NCI-H128 (cell line): ENCODE measurements at regions not wholly inside any gene's neighbourhood (a gene's known extent, or its start where the extent isn't known, plus 50 kb on each side); places are given as distances from the start of the nearest gene placed in this dataset.
"Not testable (repeated sequence)": the region's sequence is repeated elsewhere in the genome, so short reads cannot be mapped to it uniquely, and the experiment has no call there.

Experiments used
- DNase-seq: peaks from one replicate; lab custom pipeline; 2025; ENCODE audit not compliant: unreplicated experiment; lab: John Stamatoyannopoulos, UW

- no peak for DNase-seq
Measured at GRCh38 chr10:4639960-4640359, 186.0 kb upstream of the AKR1E2 start.

DNA sequence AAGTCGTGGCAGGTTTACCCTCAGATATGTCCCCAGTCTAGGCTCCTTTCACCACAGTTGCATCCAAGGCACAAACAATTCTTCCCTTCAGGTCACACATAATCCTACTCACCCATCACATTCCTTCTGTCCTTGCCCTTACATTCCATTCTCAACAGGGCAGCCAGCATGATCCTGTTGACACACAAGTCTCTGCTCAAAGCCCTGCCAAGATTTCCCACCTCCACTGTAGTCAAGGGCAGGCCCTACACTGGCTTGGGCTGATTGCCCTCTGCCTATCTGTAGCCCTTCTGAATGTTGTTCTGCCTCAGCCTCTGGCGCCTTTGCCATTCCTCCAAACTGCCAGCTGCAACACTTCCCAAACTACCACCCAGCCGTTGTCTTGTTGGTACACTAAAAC is 187.9 kb upstream of the AKR1E2 start:
- DNase-seq: no peak

DNA sequence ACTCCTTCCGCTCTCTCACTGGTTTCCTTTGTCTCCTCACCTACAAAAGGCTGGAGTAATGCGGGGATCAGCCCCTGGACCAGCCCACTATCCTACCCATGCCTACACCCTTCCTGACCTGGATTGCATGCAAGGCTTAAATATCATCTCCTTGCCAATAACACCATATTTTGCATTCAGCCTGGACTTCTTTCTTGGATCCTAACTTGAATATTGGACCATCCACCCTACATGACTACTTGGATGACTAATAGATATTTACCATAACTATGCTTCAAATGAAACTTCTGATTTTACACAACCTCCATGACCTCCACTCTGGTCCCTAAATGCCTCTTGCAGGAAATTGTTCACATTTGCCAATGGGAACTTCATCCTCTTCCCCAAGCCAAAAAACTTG is 188.3 kb upstream of the AKR1E2 start:
- no peak for DNase-seq

GRCh38 chr10:4635883-4636282 is 190.1 kb upstream of the AKR1E2 start:
- DNase-seq: no peak

GRCh38 chr10:4635388-4635787 is 190.6 kb upstream of the AKR1E2 start:
- DNase-seq: no peak

GRCh38 chr10:4633776-4634175 is 192.2 kb upstream of the AKR1E2 start:
- DNase-seq: no peak

GRCh38 chr10:4633186-4633585 is 192.8 kb upstream of the AKR1E2 start:
- no peak for DNase-seq

DNA sequence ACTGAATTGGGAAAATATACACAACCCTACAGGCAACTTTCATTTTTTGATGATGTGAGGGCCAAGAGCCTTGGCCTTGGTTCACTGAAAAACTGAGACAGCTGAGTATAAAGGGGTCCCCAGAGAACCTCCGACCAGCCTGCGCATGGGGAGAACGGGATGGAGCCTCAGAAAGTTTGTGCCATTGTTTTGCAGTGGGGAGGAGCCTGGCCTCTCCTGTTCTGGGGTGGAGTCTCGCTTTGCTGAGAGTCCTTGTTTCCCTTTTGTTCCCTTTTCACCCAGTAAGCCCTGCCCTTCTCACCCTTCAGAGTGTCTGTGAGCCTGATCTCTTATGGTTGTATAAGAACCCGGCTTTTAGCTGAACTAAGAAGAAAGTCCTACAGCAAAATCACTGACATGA is 193.2 kb upstream of the AKR1E2 start:
- DNase-seq: no peak

GRCh38 chr10:4626919-4627318 is 199.1 kb upstream of the AKR1E2 start:
- DNase-seq: no peak

DNA sequence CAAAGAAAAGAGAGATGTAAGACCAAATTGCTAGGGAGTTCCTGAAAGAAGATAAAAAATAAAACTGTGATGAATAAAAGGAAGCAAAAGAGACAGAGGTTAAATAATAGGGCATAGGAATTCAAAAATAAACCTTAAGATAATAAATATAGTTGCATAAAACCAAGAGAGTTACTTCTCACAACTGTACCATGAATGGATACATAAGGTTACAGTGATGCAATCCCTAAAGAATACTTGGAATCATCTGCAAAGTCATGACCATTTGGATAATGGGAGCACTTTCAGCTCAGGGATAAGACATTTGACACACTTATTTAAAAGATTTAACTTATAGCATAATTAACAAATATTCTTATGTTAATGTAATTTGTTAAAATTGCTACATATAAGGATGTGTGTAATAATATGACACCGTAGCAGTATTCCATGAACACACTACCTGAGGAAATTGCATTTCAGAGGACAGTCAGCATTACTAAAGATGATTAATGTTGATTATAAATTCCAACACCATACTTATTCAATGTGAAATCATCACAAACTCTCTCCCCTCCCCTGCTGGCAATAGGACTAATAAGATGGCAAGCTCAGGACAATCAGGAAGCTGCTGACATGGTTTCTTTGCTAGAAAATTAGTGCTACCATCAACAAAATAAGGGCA is 202.1 kb upstream of the AKR1E2 start:
- DNase-seq: no peak

DNA sequence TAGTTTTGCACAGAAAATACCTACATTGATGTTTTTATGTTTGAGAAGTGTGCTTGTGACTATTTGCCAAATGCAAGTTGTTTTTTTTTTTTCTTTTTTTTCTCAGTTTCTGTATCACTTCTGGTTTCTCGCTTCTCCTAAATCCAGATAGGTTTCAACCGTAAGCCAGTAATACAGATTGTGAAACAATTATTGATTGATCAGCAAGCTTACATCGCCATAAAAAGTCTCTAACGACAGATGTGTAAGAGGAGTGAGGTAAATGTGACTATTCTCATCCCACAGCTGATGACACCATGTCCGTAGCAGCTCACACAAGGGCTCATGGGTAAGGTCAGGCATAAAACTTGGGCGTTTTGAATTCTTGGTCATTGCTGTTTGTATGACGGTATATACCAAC is 202.8 kb upstream of the AKR1E2 start:
- no peak for DNase-seq

GRCh38 chr10:4622384-4622783 is 203.6 kb upstream of the AKR1E2 start:
- no peak for DNase-seq

- DNase-seq: no peak
Measured at GRCh38 chr10:4617589-4617988, 208.4 kb upstream of the AKR1E2 start.

- DNase-seq: no peak
Measured at GRCh38 chr10:4615042-4615441, 211.0 kb upstream of the AKR1E2 start.

DNA sequence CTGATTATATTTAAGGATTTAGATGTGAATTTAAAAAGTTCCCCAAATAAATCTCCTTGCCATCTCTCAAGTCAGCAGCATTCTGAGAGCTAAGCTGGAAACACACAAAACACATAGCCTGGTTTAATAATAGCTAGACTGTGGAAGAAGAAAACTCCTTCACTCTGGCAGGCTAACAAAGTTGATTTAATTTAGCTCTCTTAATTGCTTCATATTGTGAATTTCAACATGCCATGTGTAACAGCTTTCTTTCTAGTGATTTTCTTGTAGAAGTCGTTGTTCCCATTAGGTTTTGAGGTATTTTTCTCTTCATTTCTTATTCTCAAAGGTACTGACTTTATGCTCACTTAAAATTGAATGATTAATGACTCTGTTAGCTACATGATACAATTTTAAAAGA is 216.8 kb upstream of the AKR1E2 start:
- no peak for DNase-seq

DNA sequence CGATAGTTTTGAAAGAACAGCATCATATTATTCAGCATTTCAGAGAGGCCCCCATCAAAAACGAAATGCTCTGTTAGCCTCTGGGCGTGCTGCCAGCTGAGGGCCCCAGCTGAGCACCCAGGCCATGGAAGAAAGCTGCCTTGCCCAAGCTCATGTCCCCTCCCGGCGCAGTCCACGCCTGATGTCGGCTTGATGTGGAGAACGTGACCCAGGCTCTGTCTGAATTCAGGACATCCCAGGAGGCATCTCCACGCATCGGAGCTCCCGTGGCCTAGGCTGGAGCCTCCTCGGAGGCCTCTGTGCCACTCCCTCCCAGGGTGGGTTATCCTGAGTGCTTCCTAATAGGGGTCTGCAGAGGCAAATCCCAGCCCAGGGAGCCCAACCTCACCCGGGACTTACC is 218.3 kb upstream of the AKR1E2 start:
- no peak for DNase-seq

GRCh38 chr10:4606856-4607636 is 219.0 kb upstream of the AKR1E2 start:
- DNase-seq: no peak

DNA sequence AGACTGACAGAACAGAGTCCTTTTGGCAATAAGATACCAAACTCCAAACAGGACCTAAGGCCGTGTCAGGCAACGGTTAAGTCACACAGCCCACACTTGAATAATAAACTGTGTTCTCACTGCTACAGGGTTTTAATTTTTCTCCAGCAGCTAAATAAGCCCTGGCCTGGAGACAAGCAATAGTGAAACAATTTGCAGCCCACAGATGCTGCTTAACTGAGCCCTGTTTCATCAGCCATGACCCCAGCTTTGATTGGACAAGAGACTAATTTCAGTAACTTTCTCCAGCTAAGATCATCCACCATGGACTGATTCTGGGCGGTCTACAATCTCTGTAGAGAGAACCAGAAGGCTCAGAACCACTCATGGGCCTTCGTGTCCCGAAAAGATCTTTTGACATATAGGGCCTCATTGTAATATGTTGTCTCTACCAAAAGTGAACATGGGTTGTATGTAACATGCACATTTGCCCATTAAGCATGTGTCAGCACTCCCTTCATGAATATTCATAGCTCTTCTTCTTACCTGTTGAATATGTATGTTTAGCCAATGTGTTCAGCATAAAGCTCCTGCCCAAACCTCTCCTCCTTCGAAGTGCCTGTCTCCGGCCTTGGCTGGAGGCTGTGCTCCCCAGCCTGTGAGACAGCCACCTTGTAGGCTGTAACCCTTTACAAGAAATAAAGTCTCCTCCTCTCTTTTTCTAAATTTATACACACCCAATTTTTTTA is 223.1 kb upstream of the AKR1E2 start:
- no peak for DNase-seq

DNA sequence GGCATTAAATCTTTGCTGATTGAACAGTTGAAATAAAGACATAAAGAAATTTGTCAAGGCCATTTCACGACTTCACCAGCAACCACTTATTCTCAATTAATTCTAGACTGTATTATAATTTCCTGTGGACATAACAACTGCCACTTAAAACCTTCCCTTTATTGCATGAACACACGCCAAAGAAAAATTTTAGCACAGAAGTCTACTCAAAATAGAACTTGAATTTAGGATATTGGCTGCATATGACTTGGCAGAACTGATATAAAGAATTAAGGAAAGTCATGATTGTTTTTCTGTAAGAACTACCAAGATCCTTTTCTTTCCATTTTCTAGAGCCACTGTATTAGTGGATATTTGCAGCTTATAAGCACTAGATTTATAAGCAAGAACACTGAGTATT is 226.5 kb upstream of the AKR1E2 start:
- no peak for DNase-seq

- not testable (repeated sequence) for DNase-seq
Measured at GRCh38 chr10:4597898-4598297, 228.1 kb upstream of the AKR1E2 start.

DNA sequence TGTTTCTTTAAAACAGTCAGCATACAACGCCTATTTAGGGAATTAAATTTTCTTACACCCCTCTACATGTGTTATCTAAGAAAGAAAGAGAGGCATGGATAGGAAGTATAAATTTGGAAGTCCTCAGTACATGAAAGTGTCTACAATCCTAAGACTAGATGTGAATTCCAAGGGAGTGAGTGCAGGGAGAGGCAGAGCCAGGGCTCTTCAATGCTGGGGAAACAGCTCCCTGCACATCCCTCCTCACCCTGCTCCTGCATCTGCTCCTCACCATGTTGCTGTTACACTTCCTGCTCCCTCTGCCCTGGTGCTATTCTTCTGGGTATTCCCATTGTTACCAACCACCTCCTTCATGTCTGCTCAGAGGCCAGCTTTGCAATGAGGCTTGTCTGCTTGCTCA is 229.1 kb upstream of the AKR1E2 start:
- DNase-seq: no peak

GRCh38 chr10:4595719-4596319 is 230.2 kb upstream of the AKR1E2 start:
- no peak for DNase-seq
